ENCODE measurements at regions not wholly inside any gene's neighbourhood (a gene's known extent, or its start where the extent isn't known, plus 50 kb on each side); places are given as distances from the start of the nearest gene placed in this dataset.

GRCh38 chr7:25731068-25731845, 420.7 kb upstream of the NFE2L3 start:
- no peak overlapping the region for H3K4me3 ChIP-seq (ENCODE audit: control insufficient read depth, low read depth, low read length)
- no peak for DNase-seq (ENCODE audit: low read depth)
- TF ChIP-seq CTCF (IDR thresholded peaks at IDR 0.05; ENCODE audit: control insufficient read depth, insufficient read depth, low read depth, low read length, missing control alignments), result no peak

DNA sequence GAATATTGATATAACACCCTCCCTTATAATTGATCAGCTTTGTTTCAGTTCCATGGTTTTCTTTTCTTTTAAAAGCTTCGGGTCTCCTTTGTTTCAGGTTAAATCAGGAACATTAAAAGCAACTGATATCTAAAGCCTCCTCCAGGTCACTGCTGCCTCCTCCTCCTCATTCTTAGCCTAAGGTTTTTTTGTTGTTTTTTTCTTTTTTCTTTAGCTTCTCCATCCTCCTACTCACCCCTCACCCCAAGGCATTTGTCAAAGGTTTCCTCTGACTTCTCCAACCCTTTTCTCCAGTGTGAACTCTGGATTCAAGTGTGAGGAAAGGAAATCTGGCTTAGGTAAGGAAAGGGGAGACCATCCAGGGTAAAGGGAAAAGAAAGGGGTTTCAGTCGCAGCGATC, 420.2 kb upstream of the NFE2L3 start:
- no peak overlapping the region for H3K4me3 ChIP-seq (ENCODE audit: control insufficient read depth, low read depth, low read length)
- no peak for DNase-seq (ENCODE audit: low read depth)
- TF ChIP-seq CTCF (IDR thresholded peaks at IDR 0.05; ENCODE audit: control insufficient read depth, insufficient read depth, low read depth, low read length, missing control alignments), result no peak

- no peak for TF ChIP-seq CTCF (IDR thresholded peaks at IDR 0.05; ENCODE audit: control insufficient read depth, insufficient read depth, low read depth, low read length, missing control alignments)
- no peak overlapping the region for H3K4me3 ChIP-seq (ENCODE audit: control insufficient read depth, low read depth, low read length)
- DNase-seq (ENCODE audit: low read depth), result no peak
Observed at GRCh38 chr7:25732766-25733217, 419.2 kb upstream of the NFE2L3 start.

- H3K4me3 ChIP-seq (ENCODE audit: control insufficient read depth, low read depth, low read length), result no peak overlapping the region
- no peak for DNase-seq (ENCODE audit: low read depth)
- no peak for TF ChIP-seq CTCF (IDR thresholded peaks at IDR 0.05; ENCODE audit: control insufficient read depth, insufficient read depth, low read depth, low read length, missing control alignments)
Observed at GRCh38 chr7:25735674-25736242, 416.2 kb upstream of the NFE2L3 start.

- no peak for DNase-seq (ENCODE audit: low read depth)
- no peak for TF ChIP-seq CTCF (IDR thresholded peaks at IDR 0.05; ENCODE audit: control insufficient read depth, insufficient read depth, low read depth, low read length, missing control alignments)
- H3K4me3 ChIP-seq (ENCODE audit: control insufficient read depth, low read depth, low read length), result no peak overlapping the region
Observed at GRCh38 chr7:25738528-25738927, 413.5 kb upstream of the NFE2L3 start.

DNA sequence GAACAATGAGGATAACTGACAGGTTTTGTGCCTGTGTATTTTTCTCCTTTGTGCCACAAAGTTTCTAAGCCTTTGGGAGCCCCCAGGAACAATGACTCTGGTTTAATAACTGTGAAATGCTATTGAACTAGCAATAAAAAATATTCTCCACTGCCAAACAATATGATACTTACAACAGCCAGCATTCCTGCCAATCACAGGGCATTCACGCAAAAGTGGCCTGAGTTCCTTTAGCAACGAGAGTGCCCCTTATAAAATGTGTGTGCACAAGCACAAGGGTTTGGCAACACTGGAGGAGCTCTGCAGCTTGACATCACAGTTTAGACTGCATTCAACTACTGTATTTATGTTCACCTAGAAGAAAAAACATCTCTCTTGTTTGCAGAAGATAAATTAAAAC, 412.9 kb upstream of the NFE2L3 start:
- no peak for TF ChIP-seq CTCF (IDR thresholded peaks at IDR 0.05; ENCODE audit: control insufficient read depth, insufficient read depth, low read depth, low read length, missing control alignments)
- H3K4me3 ChIP-seq (ENCODE audit: control insufficient read depth, low read depth, low read length), result no peak overlapping the region
- no peak for DNase-seq (ENCODE audit: low read depth)
